ENCODE measurements at regions not wholly inside any gene's neighbourhood (a gene's known extent, or its start where the extent isn't known, plus 50 kb on each side); places are given as distances from the start of the nearest gene placed in this dataset.

- no peak for DNase-seq
- in situ Hi-C loops (cut with MboI; ENCODE audit: low pct_ligation_motif_present in 1 of 4, low pct_unique_long_range_greater_than_20kb in 1 of 4, low sequenced_read_pairs in 3 of 4) (no loop called here), intact Hi-C loops (cut with DNase I; ENCODE audit: low total_unique reads) (no loop called here)
- WGBS, 2 donors (ENCODE audit: low coverage in 1 of 2), result 63 to 70% methylated on average over 2 of the region's 2 CpGs
- Histone ChIP-seq H3K9me3 (peaks cover 0 to 5% of the 10 kb centered on the region in 2 donors), H3K27me3 (no peaks in the 10 kb centered on the region), H3K27ac (no peak overlapping the region), H3K36me3 (no peaks in the 10 kb centered on the region), H3K4me3 (no peak overlapping the region), H3K4me1 (no peaks in the 10 kb centered on the region)
- TF ChIP-seq CTCF (IDR thresholded peaks at IDR 0.05) (no peak), POLR2AphosphoS5 (IDR thresholded peaks at IDR 0.05) (no peak), EP300 (IDR thresholded peaks at IDR 0.05; ENCODE audit: low read depth) (no peak), POLR2A (IDR thresholded peaks at IDR 0.05) (no peak)
Measured at GRCh38 chr6:66289889-66290288, 582.9 kb upstream of the EYS start.

GRCh38 chr6:66278115-66278514 lies 571.1 kb upstream of the EYS start:
- TF ChIP-seq EP300 (IDR thresholded peaks at IDR 0.05; ENCODE audit: low read depth) (no peak), POLR2AphosphoS5 (IDR thresholded peaks at IDR 0.05) (no peak), POLR2A (IDR thresholded peaks at IDR 0.05) (no peak), CTCF (IDR thresholded peaks at IDR 0.05) (no peak)
- intact Hi-C loops (cut with DNase I; ENCODE audit: low total_unique reads), result no loop called here
- Histone ChIP-seq H3K9me3 (no peaks in the 10 kb centered on the region), H3K36me3 (no peaks in the 10 kb centered on the region), H3K27ac (no peak overlapping the region), H3K4me3 (no peak overlapping the region), H3K4me1 (no peaks in the 10 kb centered on the region), H3K27me3 (no peaks in the 10 kb centered on the region)
- in situ Hi-C loops (cut with MboI; ENCODE audit: low pct_ligation_motif_present in 1 of 4, low pct_unique_long_range_greater_than_20kb in 1 of 4, low sequenced_read_pairs in 3 of 4), result no loop called here
- no peak for DNase-seq

GRCh38 chr6:66277400-66277799 lies 570.4 kb upstream of the EYS start:
- Histone ChIP-seq H3K27ac (no peak overlapping the region), H3K27me3 (no peaks in the 10 kb centered on the region), H3K4me1 (no peaks in the 10 kb centered on the region), H3K36me3 (no peaks in the 10 kb centered on the region), H3K9me3 (no peaks in the 10 kb centered on the region), H3K4me3 (no peak overlapping the region)
- in situ Hi-C loops (cut with MboI; ENCODE audit: low pct_ligation_motif_present in 1 of 4, low pct_unique_long_range_greater_than_20kb in 1 of 4, low sequenced_read_pairs in 3 of 4), result no loop called here
- TF ChIP-seq POLR2A (IDR thresholded peaks at IDR 0.05) (no peak), POLR2AphosphoS5 (IDR thresholded peaks at IDR 0.05) (no peak), CTCF (IDR thresholded peaks at IDR 0.05) (no peak), EP300 (IDR thresholded peaks at IDR 0.05; ENCODE audit: low read depth) (no peak)
- intact Hi-C loops (cut with DNase I; ENCODE audit: low total_unique reads), result no loop called here
- no peak for DNase-seq
- 83 to 91% methylated on average over 1 of the region's 1 CpG for WGBS, 2 donors (ENCODE audit: low coverage in 1 of 2)

- H3K9me3 ChIP-seq, result no peaks in the 10 kb centered on the region
- H3K27ac ChIP-seq, result no peak overlapping the region
- H3K4me1 ChIP-seq, result no peaks in the 10 kb centered on the region
- DNase-seq, result no peak
- intact Hi-C loops (cut with DNase I; ENCODE audit: low total_unique reads) (no loop called here), in situ Hi-C loops (cut with MboI; ENCODE audit: low pct_ligation_motif_present in 1 of 4, low pct_unique_long_range_greater_than_20kb in 1 of 4, low sequenced_read_pairs in 3 of 4) (no loop called here)
- H3K36me3 ChIP-seq, result no peaks in the 10 kb centered on the region
- TF ChIP-seq POLR2AphosphoS5 (IDR thresholded peaks at IDR 0.05), result no peak
- no peak for TF ChIP-seq POLR2A (IDR thresholded peaks at IDR 0.05)
- TF ChIP-seq CTCF (IDR thresholded peaks at IDR 0.05), result no peak
- no peak for TF ChIP-seq EP300 (IDR thresholded peaks at IDR 0.05; ENCODE audit: low read depth)
- H3K27me3 ChIP-seq, result no peaks in the 10 kb centered on the region
- 13 to 23% methylated on average over 1 of the region's 1 CpG for WGBS, 2 donors (ENCODE audit: low coverage in 1 of 2)
- no peak overlapping the region for H3K4me3 ChIP-seq
Measured at GRCh38 chr6:66265737-66266136, 558.7 kb upstream of the EYS start.
